Smooth muscle cell (in vitro differentiated cells): ENCODE measurements at regions not wholly inside any gene's neighbourhood (a gene's known extent, or its start where the extent isn't known, plus 50 kb on each side); places are given as distances from the start of the nearest gene placed in this dataset.
A peak's percentile ranks its signal among the peaks of the same experiment; 100 is the strongest.

Source experiments
- DNase-seq: peaks from one replicate; lab custom pipeline; 2025; ENCODE audit not compliant: unreplicated experiment; lab: John Stamatoyannopoulos, UW
- H2AFZ ChIP-seq: fragments of 200-600 bp; sonication (generic); 2 replicates; pipeline ENCODE4 v1.6.0; 2016; ENCODE audit warnings: antibody characterized with exemption, low read depth, mild to moderate bottlenecking
- H3F3A ChIP-seq: fragments of 200-600 bp; sonication (generic); 2 replicates; pipeline ENCODE4 v1.6.0; 2017; ENCODE audit warnings: antibody characterized with exemption, low read depth
- H3K27ac ChIP-seq: fragments of 200-600 bp; sonication (generic); 2 replicates; pipeline ENCODE4 v1.5.1; 2016; ENCODE audit warnings: low read depth, mild to moderate bottlenecking
- H3K27me3 ChIP-seq: fragments of 200-600 bp; sonication (generic); 2 replicates; pipeline ENCODE4 v1.6.1; 2016; ENCODE audit warnings: low read depth, mild to moderate bottlenecking
- H3K36me3 ChIP-seq: fragments of 200-600 bp; sonication (generic); 2 replicates; pipeline ENCODE4 v1.5.1; 2016; ENCODE audit warnings: low read depth
- H3K4me1 ChIP-seq: fragments of 200-600 bp; sonication (generic); 2 replicates; pipeline ENCODE4 v1.5.1; 2016; ENCODE audit warnings: low read depth
- H3K4me2 ChIP-seq: fragments of 200-600 bp; sonication (generic); 2 replicates; pipeline ENCODE4 v1.6.0; 2016; ENCODE audit warnings: mild to moderate bottlenecking
- H3K4me3 ChIP-seq: fragments of 200-600 bp; sonication (generic); 2 replicates; pipeline ENCODE4 v1.5.1; 2016; ENCODE audit warnings: mild to moderate bottlenecking
- H3K79me2 ChIP-seq: fragments of 200-600 bp; sonication (generic); 2 replicates; pipeline ENCODE4 v1.6.0; 2016; ENCODE audit warnings: low read depth, mild to moderate bottlenecking
- H3K9ac ChIP-seq: fragments of 200-600 bp; sonication (generic); 2 replicates; pipeline ENCODE4 v1.6.0; 2016; ENCODE audit warnings: low read depth
- H3K9me3 ChIP-seq: fragments of 200-600 bp; sonication (generic); replicated peaks from 2 replicates; pipeline ENCODE4 v1.5.1; 2016; ENCODE audit warnings: low read depth
- H4K20me1 ChIP-seq: fragments of 200-600 bp; sonication (generic); 2 replicates; pipeline ENCODE4 v1.6.0; 2016; ENCODE audit warnings: low read depth
- CTCF ChIP-seq: fragments of 200-600 bp; sonication (generic); IDR thresholded peaks from 2 replicates; pipeline ENCODE4 v1.5.1; 2017; ENCODE audit warnings: borderline replicate concordance, mild to moderate bottlenecking, antibody characterized with exemption; ENCODE audit not compliant: insufficient read depth, poor library complexity, severe bottlenecking
- WGBS: methylation state at CpG from one replicate; pipeline ENCODE4 v1.1.7; 2016; ENCODE audit warnings: low lambda C conversion rate; 5-methylcytosine and 5-hydroxymethylcytosine counted together

GRCh38 chr13:22009500-22009899 lies 338.6 kb downstream of the FGF9 start:
- Histone ChIP-seq H3K4me3 (no peak overlapping the region), H3K27ac (no peak overlapping the region), H3K27me3 (no peaks in the 10 kb centered on the region), H3K4me2 (no peak overlapping the region), H3K4me1 (no peaks in the 10 kb centered on the region), H3K79me2 (no peaks in the 10 kb centered on the region), H3K9ac (no peak overlapping the region), H3F3A (no peaks in the 10 kb centered on the region), H2AFZ (no peak overlapping the region), H3K36me3 (no peaks in the 10 kb centered on the region), H3K9me3 (no peaks in the 10 kb centered on the region), H4K20me1 (no peaks in the 10 kb centered on the region)
- WGBS: 80% methylated on average over 8 of the region's 8 CpGs
- no peak for TF ChIP-seq CTCF
- no peak for DNase-seq

- WGBS: 84% methylated on average over 6 of the region's 6 CpGs
- TF ChIP-seq CTCF: no peak
Measured at GRCh38 chr13:22009937-22010336, 339.1 kb downstream of the FGF9 start.

GRCh38 chr13:22012686-22013085 lies 341.8 kb downstream of the FGF9 start:
- WGBS: 47% methylated on average over 2 of the region's 2 CpGs
- Histone ChIP-seq H3K4me3 (no peak overlapping the region), H4K20me1 (no peaks in the 10 kb centered on the region), H3K4me2 (no peak overlapping the region), H2AFZ (no peak overlapping the region), H3F3A (no peaks in the 10 kb centered on the region), H3K27me3 (no peaks in the 10 kb centered on the region), H3K4me1 (no peaks in the 10 kb centered on the region), H3K9ac (no peak overlapping the region), H3K9me3 (no peaks in the 10 kb centered on the region), H3K36me3 (no peaks in the 10 kb centered on the region), H3K79me2 (no peaks in the 10 kb centered on the region), H3K27ac (no peak overlapping the region)
- DNase-seq: no peak
- TF ChIP-seq CTCF: no peak

More at GRCh38 chr13:22009937-22010336, 339.1 kb downstream of the FGF9 start:
- no peaks in the 10 kb centered on the region for H3K79me2 ChIP-seq
- no peak overlapping the region for H2AFZ ChIP-seq
- H3K4me2 ChIP-seq: no peak overlapping the region
- no peaks in the 10 kb centered on the region for H3F3A ChIP-seq
- no peak for DNase-seq
- H3K27ac ChIP-seq: no peak overlapping the region
- H4K20me1 ChIP-seq: no peaks in the 10 kb centered on the region
- no peaks in the 10 kb centered on the region for H3K27me3 ChIP-seq
- H3K4me1 ChIP-seq: no peaks in the 10 kb centered on the region
- no peak overlapping the region for H3K9ac ChIP-seq
- no peak overlapping the region for H3K4me3 ChIP-seq
- no peaks in the 10 kb centered on the region for H3K9me3 ChIP-seq
- no peaks in the 10 kb centered on the region for H3K36me3 ChIP-seq

- no peaks in the 10 kb centered on the region for H4K20me1 ChIP-seq
- DNase-seq: no peak
- no peak overlapping the region for H3K9ac ChIP-seq
- H3K9me3 ChIP-seq: no peaks in the 10 kb centered on the region
- H3K79me2 ChIP-seq: no peaks in the 10 kb centered on the region
- peak overlapping the region; percentile 10 for H3K4me2 ChIP-seq
- no peaks in the 10 kb centered on the region for H3K36me3 ChIP-seq
- H3K4me1 ChIP-seq: no peaks in the 10 kb centered on the region
- no peaks in the 10 kb centered on the region for H3F3A ChIP-seq
- no peak for TF ChIP-seq CTCF
- no peaks in the 10 kb centered on the region for H3K27me3 ChIP-seq
- no peak overlapping the region for H3K4me3 ChIP-seq
- peak overlapping the region; percentile 57 for H3K27ac ChIP-seq
- 10% methylated on average over 6 of the region's 6 CpGs for WGBS
- H2AFZ ChIP-seq: no peak overlapping the region
Measured at GRCh38 chr13:22014469-22014868, 343.6 kb downstream of the FGF9 start.
